Uterus (tissue), 2 donors: ENCODE measurements at regions not wholly inside any gene's neighbourhood (a gene's known extent, or its start where the extent isn't known, plus 50 kb on each side); places are given as distances from the start of the nearest gene placed in this dataset.

Source experiments
- POLR2A ChIP-seq, 2 donors: fragments of 450-650 bp; IDR thresholded peaks; one replicate each; pipeline ENCODE4 v1.6.1; 2016; ENCODE audit warnings: antibody characterized with exemption in 2 of 2, mild to moderate bottlenecking in 1 of 2, moderate library complexity in 1 of 2
- TF ChIP-seq, protein P1 (sequence below), 4 experiments: fragments of 200-600 bp in 2 of 4; fragments of 450-650 bp in 2 of 4; sonication (generic) in 2 of 4; IDR thresholded peaks; one replicate each; pipeline ENCODE4 v1.5.1; 2016 to 2019; ENCODE audit warnings: antibody characterized with exemption in 4 of 4, mild to moderate bottlenecking in 2 of 4, moderate library complexity in 1 of 4

DNA sequence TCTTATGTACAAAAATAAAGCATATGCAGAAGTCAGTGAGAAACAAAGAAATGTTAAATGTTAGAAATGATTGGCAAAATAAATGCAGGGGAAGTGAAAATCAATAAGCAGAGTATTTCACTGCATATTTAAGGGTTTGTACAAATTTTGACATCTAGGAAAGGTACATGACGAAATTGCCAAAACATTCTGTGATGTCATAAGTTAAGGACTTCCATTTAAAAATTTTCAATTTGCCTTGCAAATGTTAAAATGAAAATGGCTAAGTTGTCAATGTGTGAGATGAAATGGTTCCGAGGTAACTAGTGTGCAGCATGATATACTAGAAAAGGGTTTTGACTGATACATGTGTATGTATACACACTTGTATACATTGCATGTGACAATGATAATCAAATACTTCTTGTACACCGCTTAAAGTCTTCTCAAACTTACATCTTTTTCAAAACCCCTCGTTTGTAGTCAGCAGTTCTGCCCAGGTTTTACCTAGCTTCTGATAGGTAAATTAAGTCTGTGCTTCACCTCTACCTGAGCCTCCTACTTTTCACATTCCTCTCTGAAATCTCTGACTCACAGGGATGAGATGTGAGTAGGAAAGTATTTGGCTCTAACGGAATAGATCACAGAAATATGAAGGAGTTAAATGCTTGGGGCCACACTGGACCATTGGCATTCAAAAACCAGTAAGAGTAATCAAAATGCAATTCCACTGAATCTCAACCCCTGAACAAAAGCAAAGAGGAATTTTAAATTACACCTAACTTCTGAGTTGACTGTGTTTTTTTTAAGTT, 442.4 kb upstream of the FOXG1 start:
- TF ChIP-seq, protein P1, sequence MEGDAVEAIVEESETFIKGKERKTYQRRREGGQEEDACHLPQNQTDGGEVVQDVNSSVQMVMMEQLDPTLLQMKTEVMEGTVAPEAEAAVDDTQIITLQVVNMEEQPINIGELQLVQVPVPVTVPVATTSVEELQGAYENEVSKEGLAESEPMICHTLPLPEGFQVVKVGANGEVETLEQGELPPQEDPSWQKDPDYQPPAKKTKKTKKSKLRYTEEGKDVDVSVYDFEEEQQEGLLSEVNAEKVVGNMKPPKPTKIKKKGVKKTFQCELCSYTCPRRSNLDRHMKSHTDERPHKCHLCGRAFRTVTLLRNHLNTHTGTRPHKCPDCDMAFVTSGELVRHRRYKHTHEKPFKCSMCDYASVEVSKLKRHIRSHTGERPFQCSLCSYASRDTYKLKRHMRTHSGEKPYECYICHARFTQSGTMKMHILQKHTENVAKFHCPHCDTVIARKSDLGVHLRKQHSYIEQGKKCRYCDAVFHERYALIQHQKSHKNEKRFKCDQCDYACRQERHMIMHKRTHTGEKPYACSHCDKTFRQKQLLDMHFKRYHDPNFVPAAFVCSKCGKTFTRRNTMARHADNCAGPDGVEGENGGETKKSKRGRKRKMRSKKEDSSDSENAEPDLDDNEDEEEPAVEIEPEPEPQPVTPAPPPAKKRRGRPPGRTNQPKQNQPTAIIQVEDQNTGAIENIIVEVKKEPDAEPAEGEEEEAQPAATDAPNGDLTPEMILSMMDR (IDR thresholded peaks at IDR 0.05) = no peak
- no peak for TF ChIP-seq POLR2A (IDR thresholded peaks at IDR 0.05)
